NAMALWA (cell line): ENCODE measurements at regions not wholly inside any gene's neighbourhood (a gene's known extent, or its start where the extent isn't known, plus 50 kb on each side); places are given as distances from the start of the nearest gene placed in this dataset.
"Not testable (repeated sequence)": the region's sequence is repeated elsewhere in the genome, so short reads cannot be mapped to it uniquely, and the experiment has no call there.

Source experiments
- DNase-seq: peaks from one replicate; pipeline ENCODE4 v3.0.0-alpha.2; 2015; ENCODE audit warnings: low spot score

DNA sequence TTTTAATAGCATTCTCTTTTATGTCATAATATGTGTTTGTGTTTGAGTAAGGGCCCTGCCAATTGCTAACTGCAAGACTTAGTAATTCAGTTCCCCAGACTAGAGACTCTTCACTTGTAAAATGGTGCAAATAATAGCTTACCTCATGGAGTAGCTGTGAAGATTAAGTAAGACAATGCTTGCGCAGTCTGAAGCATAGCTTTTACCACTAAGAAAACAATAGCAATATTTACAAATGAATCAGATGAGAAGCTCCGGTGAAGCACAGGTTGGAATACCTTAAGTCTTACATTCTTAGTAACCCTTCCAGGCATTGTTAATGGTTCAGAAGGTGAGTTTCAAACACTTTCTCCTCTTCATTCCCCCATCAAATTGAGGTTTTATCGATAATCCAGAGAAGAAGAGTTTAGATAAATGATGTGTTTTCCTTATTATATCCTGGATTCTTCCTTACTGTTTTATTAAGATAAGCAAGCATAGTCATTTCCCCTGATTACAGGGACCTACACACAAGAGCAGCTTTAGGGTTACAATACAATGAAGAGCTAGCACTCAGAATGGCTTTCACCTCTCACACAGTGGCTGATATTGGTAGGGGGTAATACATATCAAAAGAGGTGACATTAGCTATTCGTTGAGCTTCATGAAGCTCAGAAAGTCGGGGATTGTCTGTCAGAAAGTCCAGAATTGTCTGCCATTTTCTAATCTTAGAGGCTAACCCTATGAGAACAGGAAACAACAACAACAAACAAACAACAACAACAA is 96.4 kb upstream of the EDIL3 start:
- no peak for DNase-seq

DNA sequence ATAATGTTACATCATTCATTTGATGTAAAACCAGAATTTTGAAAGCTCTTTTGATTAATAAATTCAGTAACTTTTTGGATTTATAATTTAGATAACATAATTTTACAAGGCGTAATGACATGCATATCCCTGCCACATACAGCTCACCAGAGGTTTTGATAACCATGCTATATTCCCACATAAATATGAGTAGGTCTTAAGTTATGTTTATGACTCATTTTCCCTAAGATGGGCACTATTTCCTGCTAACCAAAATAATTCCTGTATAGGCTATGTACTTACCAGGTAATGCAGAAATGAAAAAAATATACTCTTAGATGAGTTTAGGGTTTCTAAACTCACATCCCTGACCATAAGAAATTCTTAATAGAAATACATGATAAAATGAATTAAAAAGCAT is 93.9 kb upstream of the EDIL3 start:
- no peak for DNase-seq

DNA sequence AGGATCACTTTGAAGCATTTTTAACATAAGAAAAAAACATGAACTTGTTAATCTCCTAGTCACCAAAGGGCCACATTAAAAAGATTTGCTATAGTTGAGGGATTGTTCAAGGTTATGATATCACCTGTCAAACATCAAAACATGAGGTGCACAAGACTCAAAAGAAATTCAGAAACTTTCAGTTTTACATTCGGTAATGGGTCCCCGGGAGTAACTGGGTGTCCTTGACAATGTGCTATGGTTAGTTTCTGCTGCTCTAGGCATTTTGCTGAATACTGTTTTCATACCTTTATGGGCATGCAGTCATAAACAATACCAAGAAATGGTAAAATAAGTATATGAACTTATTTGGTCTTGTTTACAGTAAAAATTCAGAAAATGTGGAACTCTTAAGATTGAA is 92.8 kb upstream of the EDIL3 start:
- DNase-seq = no peak

DNA sequence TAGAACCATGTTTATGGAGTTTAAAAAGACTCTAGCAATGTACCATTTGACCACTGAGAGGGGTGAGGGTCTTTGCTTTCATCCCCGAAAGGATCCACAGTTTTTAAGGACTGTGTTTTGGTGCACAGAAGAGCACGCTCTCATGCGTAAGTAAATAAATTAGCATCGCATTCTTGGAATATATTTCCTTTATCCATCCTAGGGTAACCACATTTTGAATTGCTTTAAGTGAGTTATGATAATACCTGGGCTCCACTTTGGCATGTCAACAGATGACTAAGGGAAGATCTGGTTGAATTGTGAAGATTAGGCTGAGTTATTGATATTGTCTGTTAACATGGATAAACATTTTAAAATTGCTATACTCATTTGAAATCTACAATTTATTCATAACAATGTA is 89.4 kb upstream of the EDIL3 start:
- DNase-seq = no peak

DNA sequence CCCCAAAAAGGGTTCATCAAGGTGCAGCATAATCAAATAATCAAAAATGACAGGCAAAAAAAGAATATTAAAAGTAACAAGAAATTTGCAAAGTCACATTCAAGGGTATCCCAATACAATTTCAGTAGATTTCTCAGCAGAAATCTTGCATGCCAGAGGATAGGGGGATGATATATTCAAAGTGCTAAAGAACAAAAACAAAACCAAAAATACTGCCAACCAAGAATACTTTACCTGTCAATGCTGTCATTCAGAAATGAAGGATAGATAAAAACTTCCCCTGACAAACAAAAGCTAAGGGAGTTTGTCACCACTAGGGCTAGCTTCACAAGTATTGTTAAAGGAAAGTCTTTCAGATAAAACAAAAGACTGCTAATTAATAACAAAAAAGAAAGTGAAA is 68.7 kb upstream of the EDIL3 start:
- no peak for DNase-seq

DNA sequence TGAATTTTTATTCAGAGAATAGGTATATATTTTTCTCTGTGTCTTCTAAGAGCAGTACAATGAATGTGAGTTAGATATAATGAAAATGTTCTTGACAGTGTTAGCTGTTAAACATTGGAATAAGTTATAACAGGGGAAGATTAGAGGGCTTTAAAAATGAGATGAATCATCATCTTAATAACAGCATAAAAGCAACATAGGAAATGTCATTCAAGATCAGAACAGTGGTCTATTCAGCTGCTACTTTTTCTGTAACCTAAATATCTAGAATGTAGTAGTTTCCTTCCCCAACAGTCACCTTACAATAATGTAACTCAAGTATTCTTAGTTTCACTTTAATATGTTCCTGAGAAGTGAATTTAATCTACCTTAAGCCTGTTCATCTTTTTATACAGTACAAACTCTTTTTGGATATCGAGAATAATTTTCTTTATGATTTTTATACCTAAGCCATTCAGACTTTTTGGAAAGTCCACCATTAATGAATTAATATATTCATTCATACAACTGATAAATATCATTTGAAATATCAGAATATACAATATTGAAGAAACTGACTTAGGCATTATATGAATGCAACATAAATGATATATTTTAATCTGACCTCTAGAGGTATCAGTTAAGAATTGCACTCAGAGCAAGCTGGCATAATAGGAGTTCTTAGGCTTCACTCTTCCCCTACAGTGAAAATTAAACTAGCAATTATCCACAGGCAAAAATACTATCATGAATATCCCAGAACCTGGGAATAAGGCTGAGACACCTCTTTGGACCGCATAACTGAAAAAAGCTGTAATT is 66.1 kb upstream of the EDIL3 start:
- peak; percentile 3 for DNase-seq

DNA sequence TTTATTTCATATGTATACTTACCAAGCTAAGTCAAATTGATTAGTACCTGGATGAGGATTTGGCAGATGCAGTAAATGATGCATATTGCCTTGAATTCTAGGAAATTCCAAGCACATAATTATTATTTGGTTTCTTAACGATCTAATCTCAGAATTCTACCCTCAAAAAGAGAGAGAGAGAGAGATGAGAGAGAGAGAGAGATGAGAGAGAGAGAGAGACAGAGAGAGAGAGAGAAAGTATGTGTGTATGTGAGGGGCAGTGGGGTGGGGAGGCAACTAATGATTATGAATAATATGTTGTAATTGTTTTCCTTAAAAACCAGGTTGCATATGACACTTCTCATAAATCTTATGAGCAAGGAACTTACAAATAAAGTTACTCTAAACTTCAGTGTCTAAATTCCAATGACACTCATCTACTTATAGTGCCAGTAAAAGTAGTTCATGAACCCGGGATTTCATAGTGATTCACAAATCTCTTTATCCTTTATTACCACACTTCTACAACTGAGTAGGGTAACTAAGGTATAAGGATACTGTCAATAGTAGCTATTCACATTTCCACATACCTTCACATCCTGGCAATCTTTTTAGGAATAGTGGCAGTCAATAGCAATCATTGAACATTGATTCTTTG is 60.5 kb upstream of the EDIL3 start:
- no peak for DNase-seq

DNA sequence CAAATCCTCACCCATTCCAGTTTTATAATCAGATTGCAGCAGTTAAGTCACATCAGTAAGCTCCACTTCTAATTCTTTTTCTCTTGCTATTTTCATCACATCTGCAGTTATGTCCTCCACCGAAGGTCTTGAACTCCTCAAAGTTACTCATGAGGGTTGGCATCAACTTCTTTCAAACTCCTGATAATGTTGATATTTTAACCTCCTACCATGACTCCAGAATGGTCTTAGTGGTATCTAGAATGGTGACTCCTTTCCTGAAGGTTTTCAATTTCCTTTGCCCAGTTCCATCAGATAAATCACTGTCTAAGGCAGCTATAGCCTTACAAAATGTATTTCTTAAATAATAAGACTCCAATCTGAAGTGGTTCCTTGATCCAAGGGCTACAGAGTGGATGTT is 53.8 kb upstream of the EDIL3 start:
- DNase-seq = no peak

DNA sequence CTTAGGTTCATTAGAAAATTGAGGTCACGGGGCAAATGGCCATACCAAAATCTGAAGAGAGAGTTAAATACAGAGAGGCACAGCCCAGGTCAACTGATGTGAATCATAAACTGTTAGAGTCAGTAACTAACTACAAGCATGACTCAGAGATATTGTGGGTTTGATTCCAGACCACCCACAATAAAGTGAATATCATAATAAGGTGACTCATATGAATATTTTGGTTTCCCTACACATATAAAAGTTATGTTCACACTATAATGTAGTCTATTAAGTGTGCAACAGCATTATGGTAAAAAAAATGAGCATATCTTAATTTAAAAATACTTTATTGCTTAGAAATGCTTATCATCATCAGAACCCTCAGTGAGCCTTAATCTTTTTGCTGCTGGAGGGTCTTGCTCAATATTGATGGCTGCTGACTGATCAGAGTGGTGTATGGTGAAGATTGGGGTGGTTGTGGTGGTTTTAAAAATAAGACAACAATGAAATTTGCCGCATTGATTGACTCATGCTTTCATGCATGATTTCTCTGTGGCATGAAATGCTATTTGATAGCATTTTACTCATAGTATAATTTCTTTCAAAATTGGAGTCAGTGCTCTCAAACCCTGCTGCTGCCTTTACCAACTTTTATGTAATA is 53.1 kb upstream of the EDIL3 start:
- DNase-seq = no peak

DNA sequence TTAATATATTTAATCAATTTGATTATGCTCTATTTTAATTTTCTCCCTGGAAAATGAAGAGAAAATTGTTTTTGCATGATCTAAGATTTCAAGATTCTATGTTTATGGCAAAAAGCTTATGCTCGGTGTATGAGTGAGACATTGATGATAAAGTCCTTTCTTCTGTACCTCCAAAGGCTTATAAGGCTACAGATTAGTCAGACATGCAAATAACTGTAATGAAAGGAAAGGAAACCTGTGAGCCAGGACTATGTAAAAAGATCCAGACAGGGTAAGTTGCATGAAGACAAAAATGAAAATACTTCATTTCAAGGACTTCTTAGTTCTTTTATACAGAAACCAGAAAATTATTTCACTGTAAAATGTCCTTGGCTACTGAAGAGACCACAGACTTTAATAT is 52.2 kb upstream of the EDIL3 start:
- no peak for DNase-seq

DNA sequence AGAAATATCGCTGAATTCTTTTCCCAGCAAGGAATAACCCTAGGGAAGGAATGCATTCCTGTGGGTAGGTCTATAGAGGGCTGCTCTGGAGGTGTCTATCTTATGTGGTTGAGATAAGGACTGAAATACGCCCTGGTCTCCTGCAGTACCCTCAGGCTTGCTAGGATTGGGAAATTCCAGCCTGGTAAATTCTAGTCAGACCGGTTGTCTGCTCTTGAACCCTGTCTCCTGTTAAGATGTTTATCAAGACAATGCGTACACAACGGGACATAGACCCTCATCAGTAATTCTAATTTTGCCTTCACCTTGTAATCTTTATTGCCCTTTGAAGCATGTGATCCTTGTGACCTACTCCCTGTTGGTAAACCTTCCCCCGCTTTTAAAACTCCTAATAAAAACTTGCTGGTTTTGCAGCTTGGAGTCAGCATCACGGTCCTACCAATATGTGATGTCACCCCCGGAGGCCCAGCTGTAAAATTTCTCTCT is 51.2 kb upstream of the EDIL3 start:
- DNase-seq = not testable (repeated sequence)
